Bronchial epithelial cell (primary cell): ENCODE measurements at regions not wholly inside any gene's neighbourhood (a gene's known extent, or its start where the extent isn't known, plus 50 kb on each side); places are given as distances from the start of the nearest gene placed in this dataset.

Source experiments
- DNase-seq: peaks from one replicate; pipeline ENCODE4 v3.0.0-alpha.2; 2010; ENCODE audit warnings: low read depth
- FAIRE-seq: peaks from 2 replicates; lab custom pipeline; 2011; peaks lifted over from hg19 to GRCh38; lab: Jason Lieb, UNC
- H3K27me3 ChIP-seq: 2 replicates; pipeline ENCODE4 v1.5.1; 2011; ENCODE audit warnings: low read length; ENCODE audit not compliant: control insufficient read depth, insufficient read depth
- H3K36me3 ChIP-seq: 2 replicates; pipeline ENCODE4 v1.5.1; 2011; ENCODE audit warnings: low read length; ENCODE audit not compliant: control insufficient read depth, insufficient read depth
- H3K4me3 ChIP-seq: 2 replicates; pipeline ENCODE4 v1.5.1; 2011; ENCODE audit warnings: mild to moderate bottlenecking, low read depth, low read length, control low read depth
- CTCF ChIP-seq: IDR thresholded peaks from 2 replicates; pipeline ENCODE4 v1.5.1; 2011; ENCODE audit warnings: mild to moderate bottlenecking, moderate library complexity, low read length, control low read depth, inconsistent platforms; ENCODE audit not compliant: insufficient read depth, severe bottlenecking

- DNase-seq (no peak), FAIRE-seq (no peak)
- H3K36me3 ChIP-seq = no peaks in the 10 kb centered on the region
- no peak for TF ChIP-seq CTCF
- H3K27me3 ChIP-seq = no peaks in the 10 kb centered on the region
- H3K4me3 ChIP-seq = no peak overlapping the region
Measured at GRCh38 chr1:55690366-55690765, 475.2 kb upstream of the USP24 start.

DNA sequence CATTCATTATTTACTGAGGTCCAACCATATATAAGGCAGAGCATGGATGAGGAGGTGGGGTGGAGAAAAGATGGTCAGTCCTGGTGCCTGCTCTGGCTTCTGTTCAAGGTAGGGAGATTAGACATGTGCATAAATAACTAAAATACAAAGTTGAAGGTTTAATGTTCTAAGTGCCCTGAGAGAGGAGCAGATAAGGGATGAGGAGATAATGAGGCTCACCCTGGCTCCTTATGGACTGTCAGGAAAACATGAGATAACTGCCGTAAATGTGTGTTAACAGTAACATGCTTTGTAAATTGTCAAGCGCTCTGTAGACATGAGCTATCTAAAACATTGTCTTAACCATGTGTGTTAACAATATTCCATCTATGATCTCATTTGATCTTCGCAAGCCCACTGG, 474.6 kb upstream of the USP24 start:
- FAIRE-seq = no peak
- H3K4me3 ChIP-seq = no peak overlapping the region
- TF ChIP-seq CTCF = no peak
- DNase-seq = no peak
- no peaks in the 10 kb centered on the region for H3K36me3 ChIP-seq
- no peaks in the 10 kb centered on the region for H3K27me3 ChIP-seq

DNA sequence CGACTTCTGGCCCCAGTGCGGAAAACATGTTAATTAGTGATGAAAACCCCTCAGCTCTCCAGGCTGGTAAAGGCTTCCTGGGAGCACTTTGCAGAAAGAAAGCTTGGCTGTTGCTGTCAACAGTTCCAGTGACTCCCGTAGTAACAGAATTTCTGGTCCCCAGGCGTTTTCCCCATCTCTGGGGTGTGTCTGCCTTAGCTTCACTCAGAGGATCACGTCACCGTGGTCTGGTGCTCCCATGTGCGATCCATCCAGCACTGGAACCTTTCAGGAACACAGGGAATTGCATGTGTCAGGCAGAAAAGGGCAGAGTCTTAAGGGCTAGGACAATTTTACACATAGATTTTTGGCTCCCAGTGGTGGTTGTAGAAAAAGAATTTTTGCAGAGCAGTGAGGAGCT, 470.4 kb upstream of the USP24 start:
- no peaks in the 10 kb centered on the region for H3K27me3 ChIP-seq
- DNase-seq = no peak
- no peaks in the 10 kb centered on the region for H3K36me3 ChIP-seq
- no peak overlapping the region for H3K4me3 ChIP-seq
- no peak for TF ChIP-seq CTCF
- no peak for FAIRE-seq

- no peak overlapping the region for H3K4me3 ChIP-seq
- H3K36me3 ChIP-seq = no peaks in the 10 kb centered on the region
- no peak for FAIRE-seq
- H3K27me3 ChIP-seq = no peaks in the 10 kb centered on the region
- no peak for TF ChIP-seq CTCF
- no peak for DNase-seq
Measured at GRCh38 chr1:55684131-55684650, 469.0 kb upstream of the USP24 start.

- Histone ChIP-seq H3K36me3 (no peaks in the 10 kb centered on the region), H3K4me3 (no peak overlapping the region), H3K27me3 (no peaks in the 10 kb centered on the region)
- FAIRE-seq = no peak
- no peak for TF ChIP-seq CTCF
- no peak for DNase-seq
Measured at GRCh38 chr1:55682198-55682597, 467.0 kb upstream of the USP24 start.

GRCh38 chr1:55679971-55680370, 464.8 kb upstream of the USP24 start:
- Histone ChIP-seq H3K27me3 (no peaks in the 10 kb centered on the region), H3K36me3 (no peaks in the 10 kb centered on the region), H3K4me3 (no peak overlapping the region)
- FAIRE-seq (no peak), DNase-seq (no peak)
- TF ChIP-seq CTCF = no peak
